ENCODE measurements at regions not wholly inside any gene's neighbourhood (a gene's known extent, or its start where the extent isn't known, plus 50 kb on each side); places are given as distances from the start of the nearest gene placed in this dataset.

GRCh38 chr5:6910950-6911349, 197.7 kb downstream of the TENT4A start:
- H3K27ac ChIP-seq: no peak overlapping the region
- no peak for TF ChIP-seq POLR2A (IDR thresholded peaks at IDR 0.05)
- no peak for TF ChIP-seq CTCF (IDR thresholded peaks at IDR 0.05 in 4 of 5, conservative IDR thresholded peaks at IDR 0.05 in 1 of 5)
- no peaks in the 10 kb centered on the region for H3K9me3 ChIP-seq
- no peaks in the 10 kb centered on the region for H3K36me3 ChIP-seq
- ATAC-seq: no peak
- in situ Hi-C loops (cut with MboI; ENCODE audit: low sequenced_read_pairs in 4 of 4) (no loop called here), intact Hi-C loops (cut with DNase I; ENCODE audit: low total_unique reads) (no loop called here)
- H3K4me1 ChIP-seq: no peaks in the 10 kb centered on the region
- no peak for DNase-seq
- no peak overlapping the region for H3K4me3 ChIP-seq
- H3K27me3 ChIP-seq: no peaks in the 10 kb centered on the region

GRCh38 chr5:6914347-6914746, 201.1 kb downstream of the TENT4A start:
- no peak overlapping the region for H3K27ac ChIP-seq

GRCh38 chr5:6915574-6915973, 202.3 kb downstream of the TENT4A start:
- ATAC-seq: no peak
- no peak for TF ChIP-seq CTCF (IDR thresholded peaks at IDR 0.05 in 4 of 5, conservative IDR thresholded peaks at IDR 0.05 in 1 of 5)
- no peak for TF ChIP-seq POLR2A (IDR thresholded peaks at IDR 0.05)
- Histone ChIP-seq H3K9me3 (no peaks in the 10 kb centered on the region), H3K27me3 (no peaks in the 10 kb centered on the region), H3K36me3 (no peaks in the 10 kb centered on the region), H3K4me1 (no peaks in the 10 kb centered on the region), H3K4me3 (no peak overlapping the region), H3K27ac (no peak overlapping the region)
- intact Hi-C loops (cut with DNase I; ENCODE audit: low total_unique reads) (no loop called here), in situ Hi-C loops (cut with MboI; ENCODE audit: low sequenced_read_pairs in 4 of 4) (no loop called here)
- DNase-seq: no peak

More at GRCh38 chr5:6914347-6914746, 201.1 kb downstream of the TENT4A start:
- in situ Hi-C loops (cut with MboI; ENCODE audit: low sequenced_read_pairs in 4 of 4) (no loop called here), intact Hi-C loops (cut with DNase I; ENCODE audit: low total_unique reads) (no loop called here)
- Histone ChIP-seq H3K27me3 (no peaks in the 10 kb centered on the region), H3K9me3 (no peaks in the 10 kb centered on the region), H3K36me3 (no peaks in the 10 kb centered on the region), H3K4me3 (no peak overlapping the region), H3K4me1 (no peaks in the 10 kb centered on the region)
- TF ChIP-seq CTCF (IDR thresholded peaks at IDR 0.05 in 4 of 5, conservative IDR thresholded peaks at IDR 0.05 in 1 of 5): no peak
- TF ChIP-seq POLR2A (IDR thresholded peaks at IDR 0.05): no peak
- DNase-seq: no peak
- no peak for ATAC-seq

GRCh38 chr5:6918255-6918654, 205.0 kb downstream of the TENT4A start:
- DNase-seq: no peak
- intact Hi-C loops (cut with DNase I; ENCODE audit: low total_unique reads): no loop called here
- ATAC-seq: no peak
- Histone ChIP-seq H3K27ac (no peak overlapping the region), H3K4me3 (no peak overlapping the region), H3K36me3 (no peaks in the 10 kb centered on the region), H3K27me3 (no peaks in the 10 kb centered on the region), H3K4me1 (no peaks in the 10 kb centered on the region), H3K9me3 (no peaks in the 10 kb centered on the region)
- in situ Hi-C loops (cut with MboI; ENCODE audit: low sequenced_read_pairs in 4 of 4): no loop called here
- no peak for TF ChIP-seq POLR2A (IDR thresholded peaks at IDR 0.05)
- no peak for TF ChIP-seq CTCF (IDR thresholded peaks at IDR 0.05 in 4 of 5, conservative IDR thresholded peaks at IDR 0.05 in 1 of 5)

- H3K9me3 ChIP-seq: no peaks in the 10 kb centered on the region
- H3K4me1 ChIP-seq: no peaks in the 10 kb centered on the region
- no peak overlapping the region for H3K27ac ChIP-seq
- DNase-seq (no peak), ATAC-seq (no peak)
- intact Hi-C loops (cut with DNase I; ENCODE audit: low total_unique reads): no loop called here
- H3K27me3 ChIP-seq: no peaks in the 10 kb centered on the region
- in situ Hi-C loops (cut with MboI; ENCODE audit: low sequenced_read_pairs in 4 of 4): no loop called here
- no peaks in the 10 kb centered on the region for H3K36me3 ChIP-seq
- no peak overlapping the region for H3K4me3 ChIP-seq
- TF ChIP-seq CTCF (IDR thresholded peaks at IDR 0.05 in 4 of 5, conservative IDR thresholded peaks at IDR 0.05 in 1 of 5): no peak
- no peak for TF ChIP-seq POLR2A (IDR thresholded peaks at IDR 0.05)
These were observed 207.5 kb downstream of the TENT4A start for GRCh38 chr5:6920628-6921256.

Data from gastrocnemius medialis (tissue), 4 donors.